Heart right ventricle (tissue), 16 donors: ENCODE measurements at regions not wholly inside any gene's neighbourhood (a gene's known extent, or its start where the extent isn't known, plus 50 kb on each side); places are given as distances from the start of the nearest gene placed in this dataset.

Experiments used
- ATAC-seq, 8 donors: fragments of 200-7000 bp; cut with Tn5 transposase; one replicate each; pipeline ENCODE4 v1.9.1; 2020; ENCODE audit warnings: mild to moderate bottlenecking in 8 of 8, moderate library complexity in 8 of 8, moderate number of reproducible peaks in 1 of 8
- DNase-seq, 2 donors: peaks; one replicate each; pipeline ENCODE4 v3.0.0-alpha.2; 2020
- H3K27ac ChIP-seq, 10 donors: fragments of 200-600 bp; sonication (generic) in 2 of 10; one replicate each; pipeline versions ENCODE4 v1.5.0 to v1.8.0; 2020 to 2022; ENCODE audit warnings: mild to moderate bottlenecking in 3 of 10
- H3K27me3 ChIP-seq, 7 donors: fragments of 200-600 bp; one replicate each; pipeline ENCODE4 v1.8.0; 2021 to 2022; ENCODE audit warnings: mild to moderate bottlenecking in 2 of 7
- H3K36me3 ChIP-seq, 9 donors: fragments of 200-600 bp; sonication (generic) in 1 of 9; one replicate each; pipeline versions ENCODE4 v1.5.0 to v1.8.0; 2020 to 2022; ENCODE audit warnings: mild to moderate bottlenecking in 2 of 9
- H3K4me1 ChIP-seq, 9 donors: fragments of 200-600 bp; sonication (generic) in 1 of 9; one replicate each; pipeline versions ENCODE4 v1.5.0 to v1.8.0; 2020 to 2022; ENCODE audit warnings: mild to moderate bottlenecking in 4 of 9
- H3K4me3 ChIP-seq, 10 donors: fragments of 200-600 bp; sonication (generic) in 2 of 10; one replicate each; pipeline versions ENCODE4 v1.5.0 to v1.8.0; 2020 to 2022; ENCODE audit warnings: mild to moderate bottlenecking in 7 of 10, moderate library complexity in 2 of 10
- H3K9me3 ChIP-seq, 11 donors: fragments of 200-600 bp in 10 of 11; sonication (generic) in 2 of 11; one replicate each; pipeline versions ENCODE4 v1.5.0 to v1.8.0; 2013 to 2022; ENCODE audit warnings: mild to moderate bottlenecking in 2 of 11, control low read depth in 1 of 11, moderate library complexity in 1 of 11
- WGBS, 2 donors: extraction: QIAGEN DNeasy Blood & Tissue Kit; methylation state at CpG; one replicate each; pipeline ENCODE4 v1.1.7; 2013; ENCODE audit warnings: inconsistent platforms in 1 of 2; 5-methylcytosine and 5-hydroxymethylcytosine counted together
- intact Hi-C, 10 donors: fragments of 100-400 bp; cut with DNase I; formaldehyde crosslinking; loops; one replicate each; pipeline versions ENCODE4 v1.11.1 to v1.14.2; 2022
- TF ChIP-seq, protein P1 (sequence below), 9 donors: fragments of 200-600 bp; sonication (generic) in 2 of 9; IDR thresholded peaks; one replicate each; pipeline versions ENCODE4 v1.5.0 to v1.8.0; 2021 to 2022; ENCODE audit warnings: antibody characterized with exemption in 9 of 9, mild to moderate bottlenecking in 5 of 9, moderate library complexity in 1 of 9
- donor health status: Arrhythmogenic right ventricular cardiomyopathy.
- donor health status: ischemic (EF 13 %, LVEDD 7.1; RV severe dilation, severe dysfunction).
- donor health status: healthy with polysubstance abuse.
- donor health status: DM: no; HTN: yes; CAD: no.
- donor health status: DM: no; HTN: no; CAD: no.
- donor health status: ischemic (EF 25% LVEDD 6.9; RV normal size, moderate dysfunction).
- donor health status: ischemic (EF 25% LVEDD 5.7; RV mildly dilated, moderate dysfunction).
- donor health status: healthy.
- donor health status: DM: yes; HTN: yes; CAD: no.
- donor health status: Ischemic cardiomyopathy.
- donor health status: ischemic (EF 35%, LVEDD 5.7; RV mildly dilated, moderate dysfunction).
- donor health status: nonischemic (EF 11% LVEDD 7.7; RV severe dilation, severe dysfunction).
- donor health status: DM: yes; HTN: yes; CAD: no.
- donor health status: PGD.
- donor health status: ischemic (EF 29% LVEDD 5.4; RV normal size, mild dysfunction).
- donor health status: nonischemic (EF 23%, LVEDD 6.1; RV moderate dilation, normal function).

DNA sequence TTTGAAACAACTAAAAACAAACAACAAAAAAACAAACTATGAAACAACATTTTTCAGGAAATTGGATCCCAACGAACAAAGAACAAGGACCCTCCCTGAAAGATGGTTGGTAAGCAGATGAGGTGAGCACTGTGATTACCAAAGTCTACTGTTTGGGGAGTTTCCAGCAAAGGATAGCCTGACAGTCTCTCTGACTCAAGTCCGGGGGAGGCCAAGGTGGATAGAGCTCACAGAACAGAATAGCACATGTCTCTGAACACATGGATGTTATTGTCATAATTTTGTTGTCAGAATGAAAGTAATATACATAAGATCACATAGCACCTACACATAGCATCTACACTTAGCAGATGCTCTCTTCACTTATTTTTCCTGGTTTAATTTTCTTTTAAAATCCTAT lies 501.3 kb upstream of the TENM4 start:
- no peak for DNase-seq
- WGBS, 2 donors: 60 to 62% methylated on average over 2 of the region's 2 CpGs
- no peaks in the 10 kb centered on the region for H3K9me3 ChIP-seq
- H3K36me3 ChIP-seq: no peaks in the 10 kb centered on the region
- intact Hi-C loops: no loop called here
- no peaks in the 10 kb centered on the region for H3K4me1 ChIP-seq
- ATAC-seq: no peak
- no peak overlapping the region for H3K4me3 ChIP-seq
- peaks cover 0 to 3% (median 0%) of the 10 kb centered on the region in 7 donors for H3K27me3 ChIP-seq
- TF ChIP-seq, protein P1, sequence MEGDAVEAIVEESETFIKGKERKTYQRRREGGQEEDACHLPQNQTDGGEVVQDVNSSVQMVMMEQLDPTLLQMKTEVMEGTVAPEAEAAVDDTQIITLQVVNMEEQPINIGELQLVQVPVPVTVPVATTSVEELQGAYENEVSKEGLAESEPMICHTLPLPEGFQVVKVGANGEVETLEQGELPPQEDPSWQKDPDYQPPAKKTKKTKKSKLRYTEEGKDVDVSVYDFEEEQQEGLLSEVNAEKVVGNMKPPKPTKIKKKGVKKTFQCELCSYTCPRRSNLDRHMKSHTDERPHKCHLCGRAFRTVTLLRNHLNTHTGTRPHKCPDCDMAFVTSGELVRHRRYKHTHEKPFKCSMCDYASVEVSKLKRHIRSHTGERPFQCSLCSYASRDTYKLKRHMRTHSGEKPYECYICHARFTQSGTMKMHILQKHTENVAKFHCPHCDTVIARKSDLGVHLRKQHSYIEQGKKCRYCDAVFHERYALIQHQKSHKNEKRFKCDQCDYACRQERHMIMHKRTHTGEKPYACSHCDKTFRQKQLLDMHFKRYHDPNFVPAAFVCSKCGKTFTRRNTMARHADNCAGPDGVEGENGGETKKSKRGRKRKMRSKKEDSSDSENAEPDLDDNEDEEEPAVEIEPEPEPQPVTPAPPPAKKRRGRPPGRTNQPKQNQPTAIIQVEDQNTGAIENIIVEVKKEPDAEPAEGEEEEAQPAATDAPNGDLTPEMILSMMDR (IDR thresholded peaks at IDR 0.05): no peak
- H3K27ac ChIP-seq: no peak overlapping the region

DNA sequence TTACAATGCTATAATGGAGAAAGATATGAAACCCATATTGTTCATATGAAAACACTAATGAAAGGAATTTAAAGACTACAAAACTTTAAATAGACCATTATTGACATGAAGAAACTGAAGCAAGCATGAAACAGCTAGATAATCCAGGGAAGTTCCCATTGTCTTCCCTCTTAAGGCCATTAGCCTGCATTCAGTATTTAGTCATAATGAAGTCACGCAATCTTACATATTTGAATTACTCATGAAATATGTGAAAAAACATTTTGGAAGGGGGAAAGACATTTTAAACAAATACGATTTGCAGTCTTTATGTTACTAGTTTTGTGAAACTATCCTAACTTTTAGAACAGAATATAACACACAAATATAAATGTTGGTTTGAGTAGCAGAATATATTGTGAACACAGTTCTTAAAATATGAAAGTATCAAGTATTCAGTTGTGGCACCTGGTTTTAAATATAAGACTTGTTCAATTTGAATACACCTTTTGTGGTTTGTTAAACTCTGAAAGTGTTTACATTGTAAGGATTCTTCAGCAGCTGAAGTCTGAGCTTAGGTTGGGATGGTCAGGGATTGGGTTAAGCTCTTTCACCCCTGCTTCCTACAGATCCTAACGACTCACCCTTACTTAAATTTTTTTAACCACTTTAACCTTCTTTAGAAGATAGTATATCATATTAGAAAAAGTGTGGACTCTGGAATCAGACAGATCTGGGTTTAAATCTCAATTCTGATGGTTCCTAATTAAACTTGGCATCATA lies 500.3 kb upstream of the TENM4 start:
- Histone ChIP-seq H3K4me3 (no peak overlapping the region), H3K4me1 (no peaks in the 10 kb centered on the region), H3K9me3 (no peaks in the 10 kb centered on the region), H3K27ac (no peak overlapping the region), H3K27me3 (peaks cover 0 to 3% (median 0%) of the 10 kb centered on the region in 7 donors), H3K36me3 (no peaks in the 10 kb centered on the region)
- no peak for DNase-seq
- intact Hi-C loops: no loop called here
- ATAC-seq: no peak
- TF ChIP-seq, protein P1 (IDR thresholded peaks at IDR 0.05): no peak
- WGBS, 2 donors: 63 to 74% methylated on average over 3 of the region's 3 CpGs

DNA sequence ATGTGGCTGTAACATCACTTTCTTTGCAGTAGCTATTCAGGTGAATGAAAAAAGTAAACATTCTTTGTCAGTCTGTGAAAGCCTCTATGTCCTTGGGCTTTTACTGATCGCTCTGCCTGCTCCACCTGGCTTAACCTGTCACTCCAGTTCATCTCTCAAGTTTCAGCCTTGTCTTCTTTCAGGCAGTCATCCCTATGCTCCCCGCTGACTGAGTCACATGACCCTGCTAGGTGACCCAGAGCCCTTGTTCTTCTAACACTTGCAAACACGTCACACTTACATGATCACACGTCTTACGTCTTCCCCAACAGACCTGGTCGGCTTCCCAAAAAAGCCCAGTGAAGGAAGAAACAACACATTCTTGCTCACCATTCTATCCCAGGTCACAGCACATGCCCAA lies 499.3 kb upstream of the TENM4 start:
- Histone ChIP-seq H3K9me3 (peaks cover 0 to 4% (median 0%) of the 10 kb centered on the region in 11 donors), H3K36me3 (no peaks in the 10 kb centered on the region), H3K4me1 (no peaks in the 10 kb centered on the region), H3K27me3 (peaks cover 0 to 3% (median 0%) of the 10 kb centered on the region in 7 donors), H3K27ac (no peak overlapping the region), H3K4me3 (no peak overlapping the region)
- DNase-seq (no peak), ATAC-seq (no peak)
- TF ChIP-seq, protein P1 (IDR thresholded peaks at IDR 0.05): no peak
- 67 to 69% methylated on average over 6 of the region's 6 CpGs for WGBS, 2 donors
- intact Hi-C loops: no loop called here

DNA sequence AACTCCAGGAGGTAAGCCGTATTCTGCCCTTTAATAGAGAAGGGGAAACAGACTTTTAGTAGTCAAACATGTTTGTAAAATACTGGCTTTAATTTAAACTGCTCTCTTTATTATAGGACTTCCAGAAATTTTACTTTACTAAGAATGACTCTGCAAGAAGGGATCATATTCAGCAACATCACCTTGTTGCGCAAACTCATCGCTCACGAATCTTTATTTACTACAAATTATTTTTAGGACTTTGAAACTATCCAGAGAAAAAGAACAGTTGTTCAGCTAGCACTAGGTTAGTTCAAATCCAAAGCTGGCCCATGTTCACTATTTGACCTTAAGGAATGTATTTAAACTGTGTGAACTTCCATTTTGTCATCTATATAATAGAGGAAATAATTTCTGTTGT lies 498.3 kb upstream of the TENM4 start:
- no peaks in the 10 kb centered on the region for H3K36me3 ChIP-seq
- DNase-seq: no peak
- intact Hi-C loops: no loop called here
- 94% methylated on average over 4 of the region's 4 CpGs for WGBS, 2 donors
- no peaks in the 10 kb centered on the region for H3K4me1 ChIP-seq
- H3K27ac ChIP-seq: no peak overlapping the region
- ATAC-seq: no peak
- H3K4me3 ChIP-seq: no peak overlapping the region
- peaks cover 0 to 4% (median 0%) of the 10 kb centered on the region in 11 donors for H3K9me3 ChIP-seq
- TF ChIP-seq, protein P1 (IDR thresholded peaks at IDR 0.05): no peak
- peaks cover 0 to 3% (median 0%) of the 10 kb centered on the region in 7 donors for H3K27me3 ChIP-seq
